Kidney epithelial cell (primary cell): ENCODE measurements at regions not wholly inside any gene's neighbourhood (a gene's known extent, or its start where the extent isn't known, plus 50 kb on each side); places are given as distances from the start of the nearest gene placed in this dataset.

ENCODE experiments used
- DNase-seq: peaks from one replicate; pipeline ENCODE4 v3.0.0-alpha.2; 2010; ENCODE audit warnings: low read depth
- H3K27me3 ChIP-seq: 2 replicates; pipeline ENCODE4 v1.6.0; 2011; ENCODE audit warnings: low read length; ENCODE audit not compliant: control insufficient read depth, insufficient read depth
- H3K36me3 ChIP-seq: 2 replicates; pipeline ENCODE4 v1.5.1; 2011; ENCODE audit warnings: low read length; ENCODE audit not compliant: control insufficient read depth, insufficient read depth
- H3K4me3 ChIP-seq: 2 replicates; pipeline ENCODE4 v1.5.1; 2011; ENCODE audit warnings: low read depth, mild to moderate bottlenecking, control low read depth, low read length
- TF ChIP-seq, protein P1 (sequence below): IDR thresholded peaks from 2 replicates; pipeline ENCODE4 v1.5.1; 2011; ENCODE audit warnings: mild to moderate bottlenecking, moderate library complexity, low read length, control low read depth, inconsistent platforms; ENCODE audit not compliant: insufficient read depth, poor library complexity, severe bottlenecking

DNA sequence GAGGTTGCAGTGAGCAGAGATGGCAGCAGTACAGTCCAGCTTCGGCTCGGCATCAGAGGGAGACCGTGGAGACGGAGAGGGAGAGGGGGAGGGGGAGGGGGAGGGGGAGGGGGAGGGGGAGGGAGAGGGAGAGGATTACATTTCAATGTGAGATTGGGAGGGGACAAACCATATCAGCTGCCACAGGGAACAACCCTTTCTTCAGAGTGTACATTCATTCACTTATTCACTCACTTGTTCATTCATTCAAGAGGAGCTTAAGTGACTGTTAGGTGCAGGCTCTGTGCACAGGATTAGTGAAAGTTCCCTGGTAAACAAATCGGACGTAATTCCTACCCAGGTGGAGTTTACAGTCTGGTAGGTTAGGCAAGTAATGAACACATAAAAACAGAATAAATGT, 65.6 kb upstream of the MEDAG start:
- TF ChIP-seq, protein P1, sequence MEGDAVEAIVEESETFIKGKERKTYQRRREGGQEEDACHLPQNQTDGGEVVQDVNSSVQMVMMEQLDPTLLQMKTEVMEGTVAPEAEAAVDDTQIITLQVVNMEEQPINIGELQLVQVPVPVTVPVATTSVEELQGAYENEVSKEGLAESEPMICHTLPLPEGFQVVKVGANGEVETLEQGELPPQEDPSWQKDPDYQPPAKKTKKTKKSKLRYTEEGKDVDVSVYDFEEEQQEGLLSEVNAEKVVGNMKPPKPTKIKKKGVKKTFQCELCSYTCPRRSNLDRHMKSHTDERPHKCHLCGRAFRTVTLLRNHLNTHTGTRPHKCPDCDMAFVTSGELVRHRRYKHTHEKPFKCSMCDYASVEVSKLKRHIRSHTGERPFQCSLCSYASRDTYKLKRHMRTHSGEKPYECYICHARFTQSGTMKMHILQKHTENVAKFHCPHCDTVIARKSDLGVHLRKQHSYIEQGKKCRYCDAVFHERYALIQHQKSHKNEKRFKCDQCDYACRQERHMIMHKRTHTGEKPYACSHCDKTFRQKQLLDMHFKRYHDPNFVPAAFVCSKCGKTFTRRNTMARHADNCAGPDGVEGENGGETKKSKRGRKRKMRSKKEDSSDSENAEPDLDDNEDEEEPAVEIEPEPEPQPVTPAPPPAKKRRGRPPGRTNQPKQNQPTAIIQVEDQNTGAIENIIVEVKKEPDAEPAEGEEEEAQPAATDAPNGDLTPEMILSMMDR = no peak
- no peaks in the 10 kb centered on the region for H3K27me3 ChIP-seq
- no peaks in the 10 kb centered on the region for H3K36me3 ChIP-seq
- DNase-seq = no peak
- H3K4me3 ChIP-seq = no peak overlapping the region

GRCh38 chr13:30841154-30841553, 64.9 kb upstream of the MEDAG start:
- no peak overlapping the region for H3K4me3 ChIP-seq
- H3K27me3 ChIP-seq = no peaks in the 10 kb centered on the region
- DNase-seq = peak; percentile 47
- TF ChIP-seq, protein P1 = no peak
- H3K36me3 ChIP-seq = no peaks in the 10 kb centered on the region

GRCh38 chr13:30843548-30843947, 62.5 kb upstream of the MEDAG start:
- DNase-seq = no peak
- H3K4me3 ChIP-seq = no peak overlapping the region
- no peaks in the 10 kb centered on the region for H3K27me3 ChIP-seq
- TF ChIP-seq, protein P1 = no peak
- H3K36me3 ChIP-seq = no peaks in the 10 kb centered on the region

- H3K27me3 ChIP-seq = no peaks in the 10 kb centered on the region
- H3K4me3 ChIP-seq = no peak overlapping the region
- no peaks in the 10 kb centered on the region for H3K36me3 ChIP-seq
- TF ChIP-seq, protein P1 = no peak
- no peak for DNase-seq
These were observed 61.3 kb upstream of the MEDAG start for GRCh38 chr13:30844548-30845296.

DNA sequence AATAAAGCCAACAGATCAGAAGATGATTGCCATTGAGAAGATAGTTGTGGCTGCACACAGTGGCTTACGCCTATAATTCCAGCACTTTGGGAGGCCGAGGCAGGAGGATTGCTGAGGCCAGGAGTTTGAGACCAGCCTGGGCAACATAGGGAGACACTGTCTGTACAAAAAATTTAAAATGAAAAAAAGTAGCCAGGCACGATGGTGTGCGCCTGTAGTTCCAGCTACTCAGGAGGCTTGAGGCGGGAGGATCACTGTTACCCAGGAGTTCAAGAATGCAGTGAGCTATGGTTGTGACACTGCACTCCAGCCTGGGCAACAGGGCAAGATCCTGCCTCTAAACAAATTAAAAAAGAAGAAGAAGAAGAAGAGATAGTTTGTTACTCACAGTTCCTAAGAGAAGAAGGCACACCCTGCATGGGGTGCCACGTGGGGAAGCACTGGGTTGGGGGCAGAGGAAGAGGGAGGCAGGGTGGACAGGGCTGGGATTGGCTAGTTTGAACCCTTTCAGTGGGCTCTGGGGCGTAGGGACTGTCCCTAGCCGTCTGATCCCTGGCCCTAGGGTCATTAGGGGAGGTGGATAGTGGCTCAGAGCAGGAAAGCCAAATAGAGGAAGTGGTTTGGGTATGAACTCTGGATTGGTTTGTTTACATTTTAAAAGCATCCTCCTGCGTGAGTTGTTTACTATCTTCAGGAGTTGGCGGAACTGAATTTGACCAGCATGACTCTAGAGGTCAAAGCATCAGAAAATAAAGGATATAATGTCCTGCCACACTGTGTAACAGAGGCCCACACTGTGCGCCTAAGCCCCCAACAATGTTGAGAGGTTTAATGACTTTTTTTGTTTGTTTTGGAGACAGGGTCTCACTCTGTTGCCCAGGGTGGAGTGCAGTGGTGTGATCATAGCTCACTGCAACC, 60.5 kb upstream of the MEDAG start:
- TF ChIP-seq, protein P1 = no peak

GRCh38 chr13:30846311-30846710, 59.8 kb upstream of the MEDAG start:
- TF ChIP-seq, protein P1 = no peak
- Histone ChIP-seq H3K27me3 (no peaks in the 10 kb centered on the region), H3K36me3 (no peaks in the 10 kb centered on the region), H3K4me3 (no peak overlapping the region)
- DNase-seq = no peak

More for the DNA sequence above, 60.5 kb upstream of the MEDAG start:
- no peaks in the 10 kb centered on the region for H3K27me3 ChIP-seq
- no peaks in the 10 kb centered on the region for H3K36me3 ChIP-seq
- no peak overlapping the region for H3K4me3 ChIP-seq
- DNase-seq = no peak
